ENCODE measurements at regions not wholly inside any gene's neighbourhood (a gene's known extent, or its start where the extent isn't known, plus 50 kb on each side); places are given as distances from the start of the nearest gene placed in this dataset.

DNA sequence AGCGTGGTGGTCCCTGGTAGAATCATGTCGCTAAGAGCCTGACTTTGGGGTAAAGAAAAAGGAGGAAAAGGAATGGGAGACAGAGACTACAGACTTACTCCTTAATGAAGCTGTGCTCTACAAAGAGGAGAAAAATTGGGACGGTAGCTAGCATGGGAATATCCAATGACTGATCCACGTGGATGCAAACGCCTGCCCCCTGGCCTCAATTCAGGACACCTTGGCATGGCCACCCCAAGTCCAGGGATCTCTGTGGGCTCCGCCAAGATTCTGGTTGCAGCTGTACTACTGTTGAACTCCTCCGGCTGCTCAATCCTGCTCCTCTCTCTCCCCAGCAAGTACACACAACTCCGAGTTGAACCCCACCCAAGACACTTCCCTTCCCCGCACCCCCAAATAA is 70.5 kb upstream of the DIO3 start:
- H3K4me3 ChIP-seq (ENCODE audit: low read length): no peak overlapping the region
- no peak for TF ChIP-seq CTCF (IDR thresholded peaks at IDR 0.05; ENCODE audit: insufficient read depth, low read depth, low read length, missing control alignments)
- no peak for DNase-seq (ENCODE audit: low read depth)

DNA sequence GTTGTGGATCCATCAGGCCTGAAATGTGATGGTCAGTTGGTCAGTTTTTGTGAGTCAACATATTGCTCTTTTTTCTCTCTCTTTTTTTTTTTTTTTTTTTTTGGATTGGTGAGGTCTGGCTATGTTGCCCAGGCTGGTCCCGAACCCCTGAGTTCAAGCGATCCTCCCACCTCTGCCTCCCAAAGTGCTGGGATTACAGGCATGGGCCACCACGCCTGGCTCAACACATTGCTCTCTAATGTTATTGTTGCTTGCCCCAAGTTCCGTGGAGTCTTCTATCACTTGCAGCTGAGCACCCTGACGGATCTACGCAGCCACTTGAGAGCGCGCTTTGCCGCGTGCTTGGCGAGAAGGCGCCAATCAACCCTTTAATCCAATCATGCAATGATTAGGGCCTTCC is 69.5 kb upstream of the DIO3 start:
- no peak overlapping the region for H3K4me3 ChIP-seq (ENCODE audit: low read length)
- DNase-seq (ENCODE audit: low read depth): no peak
- TF ChIP-seq CTCF (IDR thresholded peaks at IDR 0.05; ENCODE audit: insufficient read depth, low read depth, low read length, missing control alignments): no peak

DNA sequence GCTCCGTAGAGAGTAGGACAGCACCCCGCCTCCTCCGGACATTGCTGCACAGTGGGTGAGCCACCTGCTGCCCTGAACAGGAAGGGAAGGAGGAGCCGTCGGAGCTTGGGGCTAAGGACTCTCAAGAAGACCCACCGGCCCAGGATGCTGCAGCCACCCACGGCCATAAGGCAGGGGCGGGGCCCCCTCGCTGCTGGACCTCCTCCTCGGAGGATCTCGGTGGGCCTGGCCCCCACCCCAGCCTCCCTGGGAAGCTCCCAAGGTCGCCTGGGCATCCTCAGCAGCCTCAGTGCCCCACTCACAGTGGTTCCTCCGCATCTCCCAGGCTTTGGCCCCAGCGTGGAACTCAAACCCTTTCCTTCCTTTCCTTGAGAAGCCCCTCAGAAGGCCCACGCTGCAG is 68.6 kb upstream of the DIO3 start:
- no peak for TF ChIP-seq CTCF (IDR thresholded peaks at IDR 0.05; ENCODE audit: insufficient read depth, low read depth, low read length, missing control alignments)
- no peak overlapping the region for H3K4me3 ChIP-seq (ENCODE audit: low read length)
- DNase-seq (ENCODE audit: low read depth): no peak

- no peak for DNase-seq (ENCODE audit: low read depth)
- no peak overlapping the region for H3K4me3 ChIP-seq (ENCODE audit: low read length)
- no peak for TF ChIP-seq CTCF (IDR thresholded peaks at IDR 0.05; ENCODE audit: insufficient read depth, low read depth, low read length, missing control alignments)
Measured at GRCh38 chr14:101494826-101495225, 66.5 kb upstream of the DIO3 start.

- DNase-seq (ENCODE audit: low read depth): no peak
- no peak overlapping the region for H3K4me3 ChIP-seq (ENCODE audit: low read length)
- no peak for TF ChIP-seq CTCF (IDR thresholded peaks at IDR 0.05; ENCODE audit: insufficient read depth, low read depth, low read length, missing control alignments)
Measured at GRCh38 chr14:101495284-101495683, 66.0 kb upstream of the DIO3 start.

DNA sequence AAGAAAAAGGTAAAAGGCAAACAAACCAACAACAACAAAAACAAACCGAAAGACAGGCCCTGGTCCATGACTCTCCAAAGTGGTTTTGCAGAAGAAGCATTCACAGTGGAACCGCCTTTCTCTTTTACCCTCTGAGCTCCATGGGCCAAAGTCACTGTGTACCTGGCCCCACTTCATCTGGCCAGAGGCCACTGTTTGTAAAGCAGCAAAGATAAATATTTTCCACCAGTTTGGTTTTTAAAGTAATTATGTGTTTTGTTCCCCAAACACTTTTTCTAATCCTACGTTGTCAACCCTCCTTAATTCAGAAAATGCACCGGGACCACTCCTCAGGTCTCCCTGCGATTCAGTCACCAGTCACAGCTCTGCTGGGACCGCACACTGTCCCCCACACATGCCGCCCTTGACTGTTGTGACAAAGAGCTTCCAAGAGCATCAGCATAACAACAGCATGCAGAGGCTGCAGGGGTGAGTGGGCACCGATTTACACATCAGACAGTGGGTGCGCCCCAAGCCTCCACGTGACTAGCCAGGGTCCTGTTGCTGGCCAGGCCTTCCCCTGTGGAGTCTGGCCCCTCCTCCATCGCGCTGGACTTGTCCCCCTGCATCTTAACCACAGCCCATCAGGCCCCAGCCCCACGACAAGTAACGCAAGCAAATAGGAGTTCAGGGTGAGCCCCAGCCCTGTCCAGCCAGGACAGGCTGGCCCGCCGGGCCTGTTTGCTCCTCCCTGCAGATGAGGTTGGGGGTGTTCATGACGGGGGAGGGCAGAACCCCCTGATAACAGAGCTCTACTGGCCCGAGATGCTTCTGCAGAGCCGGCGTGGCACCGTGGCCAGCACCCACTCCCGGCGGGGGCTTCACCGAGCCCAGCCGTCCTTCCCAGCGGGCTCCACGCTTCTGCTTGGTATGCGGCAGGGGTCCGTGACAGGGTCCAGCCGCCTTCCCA is 65.2 kb upstream of the DIO3 start:
- no peak for DNase-seq (ENCODE audit: low read depth)
- no peak overlapping the region for H3K4me3 ChIP-seq (ENCODE audit: low read length)
- TF ChIP-seq CTCF (IDR thresholded peaks at IDR 0.05; ENCODE audit: insufficient read depth, low read depth, low read length, missing control alignments): no peak

Data from epithelial cell of esophagus (primary cell).